GM19239 (cell line): ENCODE measurements at regions not wholly inside any gene's neighbourhood (a gene's known extent, or its start where the extent isn't known, plus 50 kb on each side); places are given as distances from the start of the nearest gene placed in this dataset.

Experiments
- DNase-seq: peaks from one replicate; pipeline ENCODE4 v3.0.0; 2011; ENCODE audit warnings: low spot score; ENCODE audit not compliant: insufficient read length
- FAIRE-seq: peaks from 2 replicates; lab custom pipeline; 2011; peaks lifted over from hg19 to GRCh38; lab: Jason Lieb, UNC

DNA sequence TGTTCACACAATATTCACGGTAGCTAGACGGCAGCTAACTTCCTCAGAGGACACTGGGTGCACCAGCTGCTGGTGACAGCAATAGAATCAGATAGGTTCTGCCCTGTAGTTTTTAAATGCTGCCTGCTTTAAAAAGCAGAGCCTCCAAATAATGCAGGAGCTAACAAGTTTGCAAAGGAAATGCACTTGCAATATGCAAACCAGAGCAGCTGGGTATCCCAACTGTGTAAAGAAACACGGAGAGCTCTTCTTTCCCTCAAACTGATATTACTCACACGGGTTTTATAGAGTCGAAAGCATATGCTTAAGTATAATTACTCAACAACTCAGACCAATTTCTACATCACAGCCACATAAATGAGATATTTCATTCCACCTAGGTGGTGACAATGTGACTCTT is 432.7 kb downstream of the TFAP2A start:
- FAIRE-seq: no peak
- DNase-seq: no peak

DNA sequence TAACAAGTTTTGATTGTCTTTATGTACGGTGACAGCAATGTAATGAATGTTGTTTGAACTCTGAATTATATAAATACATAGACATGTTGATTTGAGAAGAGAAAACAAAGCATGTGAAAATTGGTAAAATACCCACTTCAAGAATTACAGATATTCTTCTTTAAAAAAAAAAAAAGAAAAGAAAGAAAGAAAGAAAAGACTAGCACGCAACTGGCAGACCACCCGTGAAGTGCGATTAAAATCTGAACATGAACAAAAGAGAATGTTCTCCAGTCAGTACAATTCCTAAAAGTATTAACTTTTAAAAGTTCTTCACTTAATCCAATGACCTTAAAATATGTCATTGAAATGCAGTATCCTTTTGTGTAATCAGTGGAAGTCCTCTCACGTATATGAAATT is 434.9 kb downstream of the TFAP2A start:
- FAIRE-seq (no peak), DNase-seq (no peak)

- no peak for FAIRE-seq
- DNase-seq: no peak
Measured at GRCh38 chr6:9978480-9978879, 436.4 kb downstream of the TFAP2A start.

- DNase-seq (no peak), FAIRE-seq (no peak)
Measured at GRCh38 chr6:9977411-9977810, 437.5 kb downstream of the TFAP2A start.

DNA sequence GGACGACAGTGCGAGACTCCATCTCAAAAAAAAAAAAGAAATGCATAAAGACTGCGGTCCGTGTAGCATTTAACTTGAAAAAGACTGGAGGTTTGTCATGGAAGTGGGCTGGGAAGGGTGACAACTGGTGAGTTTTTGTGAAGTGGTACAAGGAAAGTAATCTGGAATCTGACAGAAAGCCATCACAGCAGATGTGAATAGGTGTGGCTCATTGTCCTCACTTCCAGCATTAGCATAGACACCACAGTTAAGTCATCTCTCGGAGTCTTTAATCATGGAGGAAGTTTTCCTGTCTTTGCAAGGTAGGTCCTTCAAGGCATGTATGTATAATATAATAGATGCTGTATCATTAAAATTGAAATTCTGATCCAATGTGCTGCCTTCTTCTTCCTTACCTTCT is 453.2 kb downstream of the TFAP2A start:
- FAIRE-seq: no peak
- no peak for DNase-seq

DNA sequence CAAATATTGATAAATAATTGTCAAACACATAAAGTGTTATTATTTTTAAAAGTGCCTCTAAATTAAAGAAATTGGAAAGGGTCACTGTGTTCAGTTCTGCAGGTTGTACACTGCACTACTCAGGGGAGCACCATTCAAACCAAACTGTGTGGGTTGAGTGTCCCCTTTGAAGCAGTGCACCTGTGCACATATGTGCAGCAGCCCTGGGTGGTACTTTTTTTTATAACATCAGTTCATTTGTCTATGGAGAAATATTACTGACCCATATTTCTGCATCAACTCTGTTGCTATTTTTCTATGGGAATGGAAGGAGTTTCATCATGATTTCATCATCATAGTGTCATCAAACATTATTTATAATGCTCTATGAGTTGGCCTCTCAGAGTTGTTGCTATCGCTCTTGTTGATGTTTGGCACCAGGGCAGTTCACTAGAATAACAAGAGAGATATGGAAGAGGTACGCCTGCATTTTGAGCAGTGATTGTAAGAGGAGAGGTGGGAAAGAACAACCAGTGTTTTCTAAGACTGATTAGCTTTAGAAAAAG is 457.6 kb downstream of the TFAP2A start:
- no peak for DNase-seq
- no peak for FAIRE-seq

DNA sequence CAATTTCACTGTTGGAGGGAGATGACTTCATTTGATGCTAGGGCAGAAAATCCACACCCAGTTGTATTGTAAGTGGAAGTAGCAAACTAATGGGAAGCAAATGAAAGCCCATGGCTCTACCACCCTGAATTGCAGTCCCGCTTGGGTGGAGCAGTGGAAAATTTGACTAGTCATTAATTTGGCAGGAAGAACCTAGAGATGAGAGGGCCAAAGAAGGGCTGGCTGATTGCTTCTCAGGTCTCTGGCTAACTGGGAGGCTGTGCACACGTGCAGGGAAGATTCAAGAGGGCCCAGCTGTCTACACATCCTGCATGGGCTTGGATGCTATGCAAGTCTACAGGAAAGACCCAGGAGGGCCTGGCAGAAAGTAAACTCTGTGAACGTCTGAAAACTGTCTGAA is 466.2 kb downstream of the TFAP2A start:
- FAIRE-seq (no peak), DNase-seq (no peak)

DNA sequence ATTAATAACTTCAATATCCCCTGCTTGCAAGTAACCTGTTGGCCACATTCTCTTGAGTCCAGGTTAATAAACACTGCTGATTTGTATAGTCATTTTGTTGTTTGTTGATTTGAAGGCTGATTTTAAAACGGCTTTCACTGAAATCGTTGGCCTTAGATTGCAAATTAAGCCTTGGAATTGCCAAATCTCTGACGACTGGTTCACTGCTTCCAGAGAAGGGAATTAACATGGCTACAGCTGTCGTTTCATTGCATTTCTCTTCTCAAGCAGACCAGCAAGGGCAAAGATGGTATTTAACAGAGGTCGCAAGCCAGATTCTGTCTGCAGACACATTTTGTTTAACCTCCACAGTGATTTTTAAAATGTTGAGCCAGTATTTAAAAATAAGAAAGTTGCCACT is 470.9 kb downstream of the TFAP2A start:
- no peak for DNase-seq
- no peak for FAIRE-seq

GRCh38 chr6:9943026-9943425 is 471.8 kb downstream of the TFAP2A start:
- FAIRE-seq: no peak
- no peak for DNase-seq

DNA sequence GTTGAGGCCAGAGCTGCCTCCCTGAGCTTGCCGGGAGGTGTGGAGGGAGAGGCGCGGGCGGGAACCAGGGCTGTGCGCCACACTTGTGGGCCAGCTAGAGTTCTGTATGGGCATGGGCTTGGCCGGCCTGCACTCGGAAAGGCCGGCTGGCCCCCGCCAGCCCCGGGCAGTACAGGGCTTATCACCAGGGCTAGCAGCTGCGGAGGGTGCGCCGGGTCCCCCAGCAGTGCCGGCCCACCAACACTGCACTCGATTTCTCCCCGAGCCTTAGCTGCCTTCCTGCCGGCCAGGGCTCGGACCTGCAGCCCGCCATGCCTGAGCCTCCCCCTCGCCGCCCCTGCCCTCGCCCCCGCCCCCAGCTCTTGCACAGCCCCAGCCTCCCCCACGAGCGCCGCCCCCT is 472.7 kb downstream of the TFAP2A start:
- no peak for FAIRE-seq
- no peak for DNase-seq

- FAIRE-seq: no peak
- no peak for DNase-seq
Measured at GRCh38 chr6:9938801-9939200, 476.1 kb downstream of the TFAP2A start.

DNA sequence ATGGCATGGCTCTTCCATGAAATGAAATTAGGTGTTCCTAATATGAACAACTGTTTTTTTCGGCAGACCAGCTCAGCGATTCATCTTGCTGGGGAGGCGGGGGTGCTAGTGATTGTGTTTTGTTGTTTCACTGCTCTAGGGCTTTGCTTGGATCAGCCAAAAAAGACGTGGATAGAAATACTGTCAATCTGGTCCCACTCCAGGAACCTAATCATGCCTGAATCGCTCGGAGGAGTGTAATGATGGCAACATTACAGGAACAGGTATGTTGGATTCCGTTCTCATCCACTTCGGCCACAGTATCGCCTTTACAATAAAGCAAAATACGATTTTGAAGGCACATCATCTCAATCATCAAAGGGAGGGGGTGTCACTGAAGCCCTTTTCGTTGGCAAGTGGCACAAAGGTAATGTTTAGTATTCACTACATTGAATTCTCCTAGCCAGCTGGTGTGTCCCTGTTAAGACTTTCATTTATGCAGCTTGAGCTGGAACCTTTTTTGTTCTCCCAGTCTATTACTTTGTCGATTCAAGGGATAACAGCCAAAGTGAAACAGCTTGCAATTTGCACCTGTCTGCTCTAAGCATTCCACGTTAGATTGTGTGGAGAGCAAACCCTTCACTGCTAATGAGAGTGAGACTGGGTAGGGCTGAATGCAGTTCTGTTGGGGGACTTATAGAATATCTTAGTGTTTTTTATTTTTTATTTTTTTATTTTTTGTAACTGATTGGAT is 477.7 kb downstream of the TFAP2A start:
- DNase-seq: no peak
- no peak for FAIRE-seq

GRCh38 chr6:9936551-9936950 is 478.3 kb downstream of the TFAP2A start:
- DNase-seq (no peak), FAIRE-seq (no peak)

DNA sequence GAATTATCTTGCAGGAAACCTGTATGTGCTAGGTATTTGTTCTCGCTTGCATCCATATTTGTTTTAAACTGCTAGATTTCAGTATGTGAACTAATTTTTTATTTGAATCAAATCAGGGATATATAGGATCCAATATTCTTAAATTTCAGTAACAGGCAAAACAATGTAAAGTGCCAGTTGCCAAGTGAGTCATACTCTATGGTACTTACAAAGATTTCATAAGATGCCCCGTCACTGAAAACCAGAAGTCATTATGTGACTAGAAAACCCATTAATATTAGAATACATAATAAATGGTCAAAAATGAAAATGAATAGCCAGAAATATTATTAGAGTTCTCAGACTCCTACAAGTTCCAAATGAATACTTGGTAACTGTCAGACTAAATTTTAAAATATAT is 481.2 kb downstream of the TFAP2A start:
- DNase-seq (no peak), FAIRE-seq (no peak)

GRCh38 chr6:9927275-9927674 is 487.6 kb downstream of the TFAP2A start:
- FAIRE-seq: no peak
- DNase-seq: no peak

DNA sequence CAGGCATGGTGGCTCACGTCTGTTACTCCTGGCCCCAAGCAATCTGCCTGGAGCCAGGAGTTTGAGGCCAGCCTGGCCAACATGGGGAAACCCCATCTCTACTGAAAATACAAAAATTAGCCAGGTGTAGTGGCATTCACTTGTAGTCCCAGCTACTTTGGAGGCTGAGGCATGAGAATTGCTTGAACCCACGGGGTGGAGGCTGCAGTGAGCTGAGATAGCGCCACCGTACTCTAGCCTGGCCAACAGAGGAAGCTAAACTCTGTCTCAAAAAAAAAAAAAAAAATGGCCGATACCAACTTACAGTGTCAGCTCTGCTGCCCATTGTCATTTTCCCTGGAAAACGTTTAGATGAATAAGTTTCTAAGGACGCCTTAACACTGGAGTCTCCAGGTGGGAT is 489.9 kb downstream of the TFAP2A start:
- no peak for FAIRE-seq

DNA sequence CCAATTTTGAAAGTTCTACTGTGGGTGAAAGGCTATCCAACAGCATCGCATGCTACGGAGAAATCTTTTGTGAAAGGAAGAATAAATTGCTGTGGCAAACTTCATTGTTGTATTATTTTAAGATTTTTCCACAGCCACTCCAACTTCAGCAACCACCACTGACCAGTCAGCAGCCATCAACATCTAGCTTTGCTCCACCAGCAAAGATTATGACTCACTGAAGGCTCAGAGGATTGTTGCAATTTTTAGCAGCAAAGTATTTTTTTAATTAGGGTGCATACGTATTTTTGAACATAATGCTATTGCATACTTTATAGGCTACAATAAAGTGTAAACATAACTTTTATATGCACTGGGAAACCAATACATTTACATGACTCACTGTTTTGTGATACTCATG is 493.5 kb downstream of the TFAP2A start:
- DNase-seq: no peak
- FAIRE-seq: no peak

More for the DNA sequence above, 489.9 kb downstream of the TFAP2A start:
- no peak for DNase-seq

- FAIRE-seq (no peak), DNase-seq (no peak)
Measured at GRCh38 chr6:9914951-9915350, 499.9 kb downstream of the TFAP2A start.

DNA sequence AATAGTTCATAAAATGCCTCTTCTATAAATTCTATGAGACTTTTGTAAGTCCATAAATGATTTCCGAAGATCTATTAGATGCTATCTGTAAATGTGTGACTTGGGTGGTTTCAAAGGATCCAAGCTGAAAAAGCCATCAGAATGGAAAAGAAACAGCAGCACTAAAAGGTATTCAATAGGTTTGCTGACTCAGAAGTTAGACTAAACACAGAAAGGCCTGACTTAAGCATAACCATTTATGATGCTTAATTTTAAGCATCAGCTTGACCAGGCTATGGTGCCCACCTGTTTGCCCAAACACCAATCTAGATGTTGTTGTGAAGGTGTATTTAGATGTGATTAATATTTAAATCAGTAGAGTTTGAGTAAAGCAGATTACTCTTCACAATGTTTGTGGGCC is 513.5 kb downstream of the TFAP2A start:
- FAIRE-seq (no peak), DNase-seq (no peak)

DNA sequence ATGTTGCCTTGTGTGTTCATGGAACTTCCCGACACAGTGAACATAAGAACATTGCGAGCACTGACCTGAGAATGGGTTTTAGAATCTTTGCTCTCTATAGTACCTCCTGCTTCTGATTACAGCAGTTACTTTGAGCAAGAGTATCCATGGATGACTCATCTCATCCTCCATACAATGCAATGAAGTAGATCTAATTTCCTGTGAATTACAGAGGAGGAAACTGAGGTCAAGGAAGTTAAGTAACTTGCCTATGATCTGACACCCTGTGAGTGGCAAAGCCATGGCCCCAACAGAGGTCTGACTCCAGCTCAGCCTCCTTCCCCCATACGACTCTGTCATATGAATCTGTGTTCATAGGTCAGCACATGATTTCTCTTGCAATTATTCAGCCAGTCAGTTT is 518.1 kb downstream of the TFAP2A start:
- no peak for FAIRE-seq

GRCh38 chr6:9890893-9891292 is 524.0 kb downstream of the TFAP2A start:
- FAIRE-seq: no peak

More for the DNA sequence above, 518.1 kb downstream of the TFAP2A start:
- DNase-seq: no peak

GRCh38 chr6:9890469-9890868 is 524.4 kb downstream of the TFAP2A start:
- FAIRE-seq (no peak), DNase-seq (no peak)

More at GRCh38 chr6:9890893-9891292, 524.0 kb downstream of the TFAP2A start:
- no peak for DNase-seq
